GM12878 (cell line): ENCODE measurements at regions not wholly inside any gene's neighbourhood (a gene's known extent, or its start where the extent isn't known, plus 50 kb on each side); places are given as distances from the start of the nearest gene placed in this dataset.

Experiments
- ATAC-seq: fragments of 200-7000 bp; cut with Tn5 transposase; 3 replicates; pipeline ENCODE4 v1.9.1; 2020; ENCODE audit warnings: mild to moderate bottlenecking, moderate library complexity
- BruUV-seq: library from RNA; stranded (reverse); fragments of 400-500 nt; replicated peaks from 2 replicates; lab custom pipeline; 2021; lab: Mats Ljungman, UMichigan
- CTCF ChIA-PET: fragments of 300-600 bp; sonication (Branson Sonifier 250); formaldehyde crosslinking; extraction: SDS; loops from one replicate; lab custom pipeline; 2021; ENCODE audit warnings: inconsistent platforms; lab: Yijun Ruan, JAX
- POLR2A ChIA-PET: fragments of 350-600 bp; formaldehyde crosslinking; extraction: SDS; loops from one replicate; lab custom pipeline; 2021; ENCODE audit warnings: inconsistent platforms; lab: Charles Lee
- RAD21 ChIA-PET: fragments of 300-600 bp; sonication (Branson Sonifier 250); formaldehyde crosslinking; loops from one replicate; lab custom pipeline; 2023; ENCODE audit warnings: antibody characterized with exemption; ENCODE audit not compliant: unreplicated experiment; lab: Charles Lee
- SMC1A ChIA-PET: fragments of 300-600 bp; sonication (Branson Sonifier 250); formaldehyde crosslinking; loops from one replicate; lab custom pipeline; 2023; ENCODE audit not compliant: unreplicated experiment, uncharacterized antibody; lab: Charles Lee
- DNase-seq: peaks from one replicate; pipeline ENCODE4 v3.0.0-alpha.2; 2011; ENCODE audit warnings: low read depth, low spot score
- FAIRE-seq: peaks from 3 replicates; lab custom pipeline; 2011; peaks lifted over from hg19 to GRCh38; lab: Jason Lieb, UNC
- H2AFZ ChIP-seq: 2 replicates; pipeline ENCODE4 v1.6.0; 2011; ENCODE audit warnings: low read depth, low read length, control low read depth; ENCODE audit not compliant: control insufficient read depth
- H3K27ac ChIP-seq: 2 replicates; pipeline ENCODE4 v1.5.1; 2011; ENCODE audit warnings: control low read depth; ENCODE audit not compliant: control insufficient read depth, insufficient read depth
- H3K27me3 ChIP-seq, 2 experiments: replicated peaks in 1 of 2; 2 replicates each; pipeline versions ENCODE4 v1.6.0 to v1.6.1; 2011; ENCODE audit warnings: low read length in 1 of 2; ENCODE audit not compliant: control insufficient read depth in 2 of 2, insufficient read depth in 2 of 2
- H3K36me3 ChIP-seq, 2 experiments: 2 replicates each; pipeline ENCODE4 v1.5.1; 2011; ENCODE audit warnings: low read length in 1 of 2; ENCODE audit not compliant: control insufficient read depth in 2 of 2, insufficient read depth in 2 of 2
- H3K4me1 ChIP-seq: 2 replicates; pipeline ENCODE4 v1.6.1; 2011; ENCODE audit warnings: mild to moderate bottlenecking, low read length, moderate library complexity, mixed read lengths; ENCODE audit not compliant: control insufficient read depth, insufficient read depth
- H3K4me2 ChIP-seq: 2 replicates; pipeline ENCODE4 v1.6.0; 2011; ENCODE audit warnings: control low read depth; ENCODE audit not compliant: control insufficient read depth, insufficient read depth
- H3K4me3 ChIP-seq: fragments of 200-600 bp; sonication (generic); 2 replicates; pipeline ENCODE4 v1.5.1; 2016
- H3K79me2 ChIP-seq: 2 replicates; pipeline ENCODE4 v1.6.0; 2011; ENCODE audit warnings: low read length; ENCODE audit not compliant: control insufficient read depth, insufficient read depth
- H3K9ac ChIP-seq: 2 replicates; pipeline ENCODE4 v1.8.0; 2011; ENCODE audit warnings: low read length, control low read depth, mixed read lengths; ENCODE audit not compliant: control insufficient read depth, insufficient read depth
- H3K9me3 ChIP-seq: replicated peaks from 3 replicates; pipeline ENCODE4 v1.5.1; 2011; ENCODE audit warnings: mild to moderate bottlenecking, low read length; ENCODE audit not compliant: control insufficient read depth, insufficient read depth
- H4K20me1 ChIP-seq: 2 replicates; pipeline ENCODE4 v1.6.0; 2011; ENCODE audit not compliant: control insufficient read depth, insufficient read depth
- CHD4 ChIP-seq: fragments of 200-600 bp; sonication (generic); IDR thresholded peaks from 2 replicates; pipeline ENCODE4 v1.6.1; 2016; ENCODE audit warnings: mild to moderate bottlenecking
- DPF2 ChIP-seq: fragments of 450-650 bp; IDR thresholded peaks from 2 replicates; pipeline ENCODE4 v1.6.1; 2017; ENCODE audit warnings: mild to moderate bottlenecking
- ESRRA ChIP-seq: IDR thresholded peaks from 2 replicates; pipeline ENCODE4 v1.6.1; 2012; ENCODE audit warnings: mild to moderate bottlenecking, low read length, improper control_type of control experiment
- JUNB ChIP-seq: IDR thresholded peaks from 2 replicates; pipeline ENCODE4 v1.6.1; 2016; ENCODE audit warnings: antibody characterized with exemption, mild to moderate bottlenecking
- KLF5 ChIP-seq: fragments of 450-650 bp; IDR thresholded peaks from 2 replicates; pipeline ENCODE4 v1.6.1; 2014; ENCODE audit warnings: mild to moderate bottlenecking; ENCODE audit not compliant: partially characterized antibody
- MLLT1 ChIP-seq: fragments of 450-650 bp; IDR thresholded peaks from 2 replicates; pipeline ENCODE4 v1.6.1; 2016; ENCODE audit warnings: mild to moderate bottlenecking
- NFYA ChIP-seq: IDR thresholded peaks from 2 replicates; pipeline ENCODE4 v1.6.1; 2011; ENCODE audit warnings: low read depth, mild to moderate bottlenecking, low read length, improper control_type of control experiment, borderline replicate concordance
- POLR2AphosphoS2 ChIP-seq: IDR thresholded peaks from 2 replicates; pipeline ENCODE4 v1.6.1; 2011; ENCODE audit warnings: low read depth, mild to moderate bottlenecking, low read length, improper control_type of control experiment, moderate library complexity
- POLR2AphosphoS5 ChIP-seq: IDR thresholded peaks from 2 replicates; pipeline ENCODE4 v1.6.1; 2011; ENCODE audit warnings: mild to moderate bottlenecking, low read length, inconsistent platforms
- SIN3A ChIP-seq: IDR thresholded peaks from 2 replicates; pipeline ENCODE4 v1.6.1; 2012; ENCODE audit warnings: low read depth, low read length, improper control_type of control experiment
- SPI1 ChIP-seq: IDR thresholded peaks from 2 replicates; pipeline ENCODE4 v1.6.1; 2011; ENCODE audit warnings: low read depth, mild to moderate bottlenecking, low read length, moderate library complexity, borderline replicate concordance; ENCODE audit not compliant: insufficient read depth
- SUPT20H ChIP-seq: IDR thresholded peaks from 2 replicates; pipeline ENCODE4 v1.6.1; 2011; ENCODE audit warnings: low read depth, mild to moderate bottlenecking, low read length, moderate library complexity, borderline replicate concordance; ENCODE audit not compliant: control insufficient read depth
- TCF12 ChIP-seq: IDR thresholded peaks from 2 replicates; pipeline ENCODE4 v1.6.1; 2011; ENCODE audit warnings: low read depth, mild to moderate bottlenecking, low read length
- YBX1 ChIP-seq: fragments of 450-650 bp; IDR thresholded peaks from 2 replicates; pipeline ENCODE4 v1.6.1; 2016; ENCODE audit warnings: antibody characterized with exemption
- WGBS: methylation state at CpG from one replicate; pipeline ENCODE4 v1.1.6; 2016; ENCODE audit warnings: low lambda C conversion rate; ENCODE audit not compliant: insufficient replicate concordance, insufficient coverage; ENCODE audit errors: missing lambda C conversion rate; 5-methylcytosine and 5-hydroxymethylcytosine counted together
- in situ Hi-C: fragments of 300-500 bp; cut with MboI; formaldehyde crosslinking; loops from 9 replicates; pipeline ENCODE4 v1.14.3; 2018; ENCODE audit warnings: mixed read lengths
- intact Hi-C: fragments of 100-400 bp; cut with micrococcal nuclease; formaldehyde crosslinking; loops from one replicate; pipeline ENCODE4 v1.14.2; 2022; ENCODE audit not compliant: unreplicated experiment

DNA sequence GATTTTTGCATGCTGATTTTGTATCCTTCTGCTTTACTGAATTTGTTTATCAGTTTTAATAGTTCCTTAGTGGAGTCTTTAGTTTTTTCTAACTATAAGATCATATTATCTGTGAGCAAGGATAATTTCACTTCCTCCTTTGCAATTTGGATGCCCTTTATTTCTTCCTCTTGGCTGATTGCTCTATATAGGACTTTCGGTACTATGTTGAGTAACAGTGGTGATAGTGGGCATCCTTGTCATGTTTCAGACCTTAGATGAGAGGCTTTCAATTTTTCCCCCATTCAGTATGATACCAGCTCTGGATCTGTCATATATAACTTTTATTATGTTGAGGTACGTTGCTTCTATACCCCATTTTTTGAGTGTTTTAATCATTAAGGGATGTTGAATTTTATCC is 224.5 kb upstream of the CNTNAP4 start:
- DNase-seq (no peak), ATAC-seq (no peak), FAIRE-seq (no peak)
- H3K27me3 ChIP-seq = no peaks in the 10 kb centered on the region
- no TSS peak for BruUV-seq
- H3K36me3 ChIP-seq = no peaks in the 10 kb centered on the region
- H3K79me2 ChIP-seq = no peaks in the 10 kb centered on the region
- ChIA-PET POLR2A (no interaction called here), RAD21 (no interaction called here), SMC1A (no interaction called here), CTCF (no interaction called here)
- H3K4me2 ChIP-seq = no peak overlapping the region
- H2AFZ ChIP-seq = no peak overlapping the region
- no peak overlapping the region for H3K27ac ChIP-seq
- H4K20me1 ChIP-seq = no peaks in the 10 kb centered on the region
- WGBS = 24% methylated on average over 2 of the region's 2 CpGs
- H3K9me3 ChIP-seq = no peaks in the 10 kb centered on the region
- in situ Hi-C loops = no loop called here
- TF ChIP-seq SPI1 (0 out of 2 replicates have a peak, but pooled peaks have one; percentile 5), DPF2 (no peak)
- H3K4me3 ChIP-seq = no peak overlapping the region
- no peak overlapping the region for H3K9ac ChIP-seq
- no peaks in the 10 kb centered on the region for H3K4me1 ChIP-seq
- intact Hi-C loops = no loop called here

DNA sequence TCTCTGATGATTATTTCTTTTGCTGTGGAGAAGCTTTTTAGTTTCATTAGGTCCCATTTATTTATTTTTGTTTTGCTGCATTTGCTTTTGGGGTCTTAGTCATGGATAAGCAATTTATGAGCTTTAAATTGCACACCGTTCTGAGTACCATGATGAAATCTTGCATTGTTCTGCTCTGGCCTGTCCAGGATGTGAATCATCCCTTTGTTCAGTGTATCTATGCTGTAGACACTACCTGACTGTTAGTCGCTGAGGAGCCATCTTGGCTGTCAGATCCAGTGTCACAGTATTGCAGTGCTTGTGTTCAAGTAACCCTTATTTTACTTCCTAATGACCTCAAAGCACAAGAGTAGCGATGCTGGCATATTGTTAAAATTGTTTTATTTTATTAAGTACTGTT is 218.0 kb upstream of the CNTNAP4 start:
- Histone ChIP-seq H3K27ac (no peak overlapping the region), H3K36me3 (no peaks in the 10 kb centered on the region), H3K9ac (no peak overlapping the region), H2AFZ (no peak overlapping the region), H3K4me1 (no peaks in the 10 kb centered on the region), H3K4me2 (no peak overlapping the region), H3K79me2 (no peaks in the 10 kb centered on the region), H3K4me3 (no peak overlapping the region), H3K9me3 (no peaks in the 10 kb centered on the region), H4K20me1 (no peaks in the 10 kb centered on the region), H3K27me3 (no peaks in the 10 kb centered on the region)
- ChIA-PET CTCF (no interaction called here), POLR2A (no interaction called here), RAD21 (no interaction called here), SMC1A (no interaction called here)
- no peak for FAIRE-seq
- TF ChIP-seq ESRRA (no peak), POLR2AphosphoS5 (no peak), SUPT20H (no peak), SIN3A (no peak), KLF5 (no peak), POLR2AphosphoS2 (no peak), TCF12 (no peak), CHD4 (no peak), NFYA (no peak), MLLT1 (no peak), YBX1 (no peak), JUNB (no peak)
- no peak for DNase-seq
- no peak for ATAC-seq
- WGBS = 32% methylated on average over 3 of the region's 3 CpGs
- intact Hi-C loops (no loop called here), in situ Hi-C loops (no loop called here)
- BruUV-seq = no TSS peak
